A673 (cell line): ENCODE measurements at regions not wholly inside any gene's neighbourhood (a gene's known extent, or its start where the extent isn't known, plus 50 kb on each side); places are given as distances from the start of the nearest gene placed in this dataset.
A peak's percentile ranks its signal among the peaks of the same experiment; 100 is the strongest.

Source experiments
- BruUV-seq: library from RNA; stranded (reverse); fragments of 400-500 nt; replicated peaks from 2 replicates; lab custom pipeline; 2021; lab: Mats Ljungman, UMichigan
- CTCF ChIA-PET: fragments of 300-600 bp; sonication (Branson Sonifier 250); formaldehyde crosslinking; loops from one replicate; lab custom pipeline; 2022; ENCODE audit warnings: antibody characterized with exemption; lab: Charles Lee
- POLR2A ChIA-PET: fragments of 300-600 bp; sonication (Branson Sonifier 250); formaldehyde crosslinking; loops from one replicate; lab custom pipeline; 2022; ENCODE audit warnings: antibody characterized with exemption; ENCODE audit not compliant: low non-redundant PET; lab: Charles Lee
- DNase-seq: peaks from one replicate; pipeline ENCODE4 v3.0.0-alpha.2; 2015; ENCODE audit warnings: low spot score
- H3K27ac ChIP-seq: fragments of 200-600 bp; sonication (generic); 2 replicates; pipeline ENCODE4 v1.5.1; 2016; ENCODE audit warnings: mixed run types, low read depth, mild to moderate bottlenecking, mixed read lengths, antibody characterized with exemption, low read length; ENCODE audit not compliant: poor library complexity, severe bottlenecking
- H3K27me3 ChIP-seq: fragments of 200-600 bp; sonication (generic); replicated peaks from 2 replicates; pipeline ENCODE4 v1.6.1; 2017; ENCODE audit warnings: mixed run types, low read depth, mild to moderate bottlenecking, mixed read lengths, antibody characterized with exemption, low read length; ENCODE audit not compliant: insufficient read depth, poor library complexity
- H3K36me3 ChIP-seq: fragments of 200-600 bp; sonication (generic); 2 replicates; pipeline ENCODE4 v1.6.1; 2016; ENCODE audit warnings: mixed run types, mild to moderate bottlenecking, mixed read lengths, antibody characterized with exemption, low read length; ENCODE audit not compliant: insufficient read depth, poor library complexity, severe bottlenecking
- H3K4me1 ChIP-seq: fragments of 200-600 bp; sonication (generic); 2 replicates; pipeline ENCODE4 v1.6.1; 2017; ENCODE audit warnings: mixed run types, mild to moderate bottlenecking, mixed read lengths, antibody characterized with exemption, low read length; ENCODE audit not compliant: insufficient read depth, poor library complexity, severe bottlenecking
- H3K4me3 ChIP-seq: fragments of 200-600 bp; sonication (generic); 2 replicates; pipeline ENCODE4 v1.5.1; 2016; ENCODE audit warnings: low read depth, mixed run types, mild to moderate bottlenecking, mixed read lengths, low read length; ENCODE audit not compliant: poor library complexity, severe bottlenecking
- H3K9me3 ChIP-seq: fragments of 200-600 bp; sonication (generic); 2 replicates; pipeline ENCODE4 v1.6.1; 2016; ENCODE audit warnings: mixed run types, low read depth, mild to moderate bottlenecking, mixed read lengths, antibody characterized with exemption, low read length; ENCODE audit not compliant: poor library complexity, severe bottlenecking
- CTCF ChIP-seq: fragments of 300-800, 200-600 bp; sonication (generic); conservative IDR thresholded peaks from 2 replicates; pipeline ENCODE4 v1.5.1; 2017; ENCODE audit warnings: low read depth, mild to moderate bottlenecking, antibody characterized with exemption, low read length, moderate library complexity, mixed read lengths
- EZH2 ChIP-seq: fragments of 200-600 bp; sonication (generic); IDR thresholded peaks from 2 replicates; pipeline ENCODE4 v1.6.1; 2017; ENCODE audit warnings: borderline replicate concordance, low read depth, mild to moderate bottlenecking, mixed read lengths, antibody characterized with exemption, low read length; ENCODE audit not compliant: poor library complexity, severe bottlenecking
- intact Hi-C: fragments of 100-400 bp; cut with micrococcal nuclease; formaldehyde crosslinking; loops from one replicate; pipeline ENCODE4 v1.10.0; 2022; ENCODE audit not compliant: unreplicated experiment

- CTCF ChIA-PET = no interaction called here
- Histone ChIP-seq H3K27ac (no peak overlapping the region), H3K9me3 (peaks cover 26% of the 10 kb centered on the region), H3K27me3 (no peaks in the 10 kb centered on the region), H3K36me3 (no peaks in the 10 kb centered on the region), H3K4me3 (no peak overlapping the region), H3K4me1 (no peaks in the 10 kb centered on the region)
- DNase-seq = no peak
- POLR2A ChIA-PET = no interaction called here
- intact Hi-C loops = no loop called here
- no TSS peak for BruUV-seq
- TF ChIP-seq CTCF (no peak), EZH2 (no peak)
Measured at GRCh38 chr1:185581020-185581419, 153.2 kb upstream of the HMCN1 start.

GRCh38 chr1:185578293-185578692, 155.9 kb upstream of the HMCN1 start:
- H3K9me3 ChIP-seq = peaks cover 26% of the 10 kb centered on the region
- no peaks in the 10 kb centered on the region for H3K36me3 ChIP-seq
- no peak for TF ChIP-seq EZH2
- TF ChIP-seq CTCF = no peak
- POLR2A ChIA-PET = no interaction called here
- no TSS peak for BruUV-seq
- intact Hi-C loops = no loop called here
- CTCF ChIA-PET = no interaction called here
- no peak for DNase-seq
- H3K27me3 ChIP-seq = no peaks in the 10 kb centered on the region
- H3K4me3 ChIP-seq = no peak overlapping the region
- H3K4me1 ChIP-seq = peaks cover 16% of the 10 kb centered on the region
- no peak overlapping the region for H3K27ac ChIP-seq

GRCh38 chr1:185574139-185574875, 159.9 kb upstream of the HMCN1 start:
- BruUV-seq = no TSS peak
- Histone ChIP-seq H3K9me3 (peaks cover 12% of the 10 kb centered on the region), H3K4me1 (peaks cover 16% of the 10 kb centered on the region), H3K4me3 (no peak overlapping the region), H3K27me3 (no peaks in the 10 kb centered on the region), H3K27ac (no peak overlapping the region), H3K36me3 (no peaks in the 10 kb centered on the region)
- no peak for TF ChIP-seq CTCF
- no peak for TF ChIP-seq EZH2
- intact Hi-C loops = no loop called here
- ChIA-PET POLR2A (interaction anchor here (0.5 kb wide), 1 partner anchor 134 kb away, joined by 17 read pairs; no protein-coding TSS in a partner anchor), CTCF (interaction anchor here (1.0 kb wide), 1 partner anchor 105 kb away, joined by 3 read pairs; no protein-coding TSS in a partner anchor)
- DNase-seq = peak; percentile 83
